Epithelial cell of proximal tubule (primary cell): ENCODE measurements at regions not wholly inside any gene's neighbourhood (a gene's known extent, or its start where the extent isn't known, plus 50 kb on each side); places are given as distances from the start of the nearest gene placed in this dataset.

Experiments used
- DNase-seq: peaks from one replicate; pipeline ENCODE4 v3.0.0-alpha.2; 2011; ENCODE audit warnings: low read depth
- H3K4me3 ChIP-seq: 2 replicates; pipeline ENCODE4 v1.5.1; 2011; ENCODE audit warnings: low read depth, mild to moderate bottlenecking, low read length
- CTCF ChIP-seq: conservative IDR thresholded peaks from 2 replicates; pipeline ENCODE4 v1.5.1; 2012; ENCODE audit warnings: low read depth, mild to moderate bottlenecking, low read length

- DNase-seq = no peak
- H3K4me3 ChIP-seq = no peak overlapping the region
- TF ChIP-seq CTCF = no peak
Observed at GRCh38 chr22:48796310-48797015, 1031.2 kb downstream of the BRD1 start.

GRCh38 chr22:48795664-48796063 is 1032.0 kb downstream of the BRD1 start:
- no peak overlapping the region for H3K4me3 ChIP-seq
- no peak for DNase-seq
- no peak for TF ChIP-seq CTCF

GRCh38 chr22:48794906-48795305 is 1032.8 kb downstream of the BRD1 start:
- DNase-seq = no peak
- no peak overlapping the region for H3K4me3 ChIP-seq
- TF ChIP-seq CTCF = no peak

- TF ChIP-seq CTCF = no peak
- H3K4me3 ChIP-seq = no peak overlapping the region
- no peak for DNase-seq
Observed at GRCh38 chr22:48793949-48794348, 1033.7 kb downstream of the BRD1 start.

GRCh38 chr22:48786679-48786996 is 1041.0 kb downstream of the BRD1 start:
- TF ChIP-seq CTCF = no peak
- no peak for DNase-seq
- H3K4me3 ChIP-seq = no peak overlapping the region

- no peak overlapping the region for H3K4me3 ChIP-seq
- no peak for DNase-seq
- TF ChIP-seq CTCF = no peak
Observed at GRCh38 chr22:48785792-48786678, 1041.6 kb downstream of the BRD1 start.
